Activated naive CD4-positive, alpha-beta T cell treated with anti-CD3 and anti-CD28 coated beads, Interleukin-2, amount 50 U/mL, for 24 hours (primary cell): ENCODE measurements at regions not wholly inside any gene's neighbourhood (a gene's known extent, or its start where the extent isn't known, plus 50 kb on each side); places are given as distances from the start of the nearest gene placed in this dataset.
"Not testable (repeated sequence)": the region's sequence is repeated elsewhere in the genome, so short reads cannot be mapped to it uniquely, and the experiment has no call there.

Experiments
- H3K27ac Mint-ChIP-seq: one replicate; pipeline ENCODE4 v1.8.0; 2021; ENCODE audit warnings: mild to moderate bottlenecking, mixed read lengths
- H3K27me3 Mint-ChIP-seq: one replicate; pipeline ENCODE4 v1.8.0; 2021; ENCODE audit warnings: mixed read lengths
- H3K36me3 Mint-ChIP-seq: one replicate; pipeline ENCODE4 v1.8.0; 2021; ENCODE audit warnings: mixed read lengths
- H3K4me1 Mint-ChIP-seq: one replicate; pipeline ENCODE4 v1.8.0; 2021; ENCODE audit warnings: mixed read lengths
- H3K4me3 Mint-ChIP-seq: one replicate; pipeline ENCODE4 v1.8.0; 2021; ENCODE audit warnings: mild to moderate bottlenecking, mixed read lengths
- H3K9me3 Mint-ChIP-seq: one replicate; pipeline ENCODE4 v1.8.0; 2021; ENCODE audit warnings: mixed read lengths

DNA sequence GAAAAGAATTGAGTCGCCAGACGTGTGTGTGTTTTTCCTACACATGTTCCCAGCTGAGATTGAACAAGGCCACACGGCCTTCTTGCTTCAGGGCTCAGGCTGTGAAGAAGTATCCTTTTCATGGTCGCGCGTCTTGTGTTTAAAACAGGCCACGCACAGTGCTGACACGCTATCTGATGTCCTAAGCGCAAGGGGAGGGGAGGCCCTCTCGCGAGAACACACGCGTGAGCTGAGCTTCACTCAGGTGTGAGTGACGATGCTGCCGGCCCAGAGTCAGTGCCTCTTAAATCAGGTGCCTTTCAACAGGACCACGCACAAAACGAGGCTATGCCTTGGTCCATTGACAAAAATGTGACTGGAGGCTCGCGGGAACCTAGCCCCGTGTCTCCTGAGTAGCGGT, 103.7 kb downstream of the TEX29 start:
- Mint-ChIP-seq H3K9me3 (no peaks in the 10 kb centered on the region), H3K36me3 (no peaks in the 10 kb centered on the region), H3K27ac (no peak overlapping the region), H3K27me3 (no peaks in the 10 kb centered on the region), H3K4me3 (no peak overlapping the region), H3K4me1 (no peaks in the 10 kb centered on the region)

DNA sequence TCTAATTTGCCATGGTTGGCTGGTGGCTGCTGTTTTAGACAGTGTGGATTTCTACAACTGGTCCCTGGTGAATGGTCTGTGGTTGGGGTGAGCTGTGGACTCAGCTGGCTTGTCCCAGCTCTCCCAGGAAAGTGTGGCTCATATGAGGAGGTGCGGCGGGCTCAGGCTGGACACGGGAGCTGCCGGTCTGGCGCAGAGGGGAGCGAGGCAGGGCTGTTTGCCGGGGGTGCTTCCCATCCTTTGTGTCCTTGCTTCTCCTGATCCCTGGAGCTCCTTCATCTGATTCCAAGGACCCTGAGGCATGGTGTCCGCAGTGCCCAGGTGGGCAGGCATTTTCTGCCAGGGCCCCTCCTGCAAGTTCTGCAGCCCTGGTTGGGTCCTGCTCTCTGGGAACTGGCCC, 104.9 kb downstream of the TEX29 start:
- Mint-ChIP-seq H3K4me1 (no peaks in the 10 kb centered on the region), H3K9me3 (no peaks in the 10 kb centered on the region), H3K27ac (no peak overlapping the region), H3K27me3 (no peaks in the 10 kb centered on the region), H3K36me3 (no peaks in the 10 kb centered on the region), H3K4me3 (no peak overlapping the region)

DNA sequence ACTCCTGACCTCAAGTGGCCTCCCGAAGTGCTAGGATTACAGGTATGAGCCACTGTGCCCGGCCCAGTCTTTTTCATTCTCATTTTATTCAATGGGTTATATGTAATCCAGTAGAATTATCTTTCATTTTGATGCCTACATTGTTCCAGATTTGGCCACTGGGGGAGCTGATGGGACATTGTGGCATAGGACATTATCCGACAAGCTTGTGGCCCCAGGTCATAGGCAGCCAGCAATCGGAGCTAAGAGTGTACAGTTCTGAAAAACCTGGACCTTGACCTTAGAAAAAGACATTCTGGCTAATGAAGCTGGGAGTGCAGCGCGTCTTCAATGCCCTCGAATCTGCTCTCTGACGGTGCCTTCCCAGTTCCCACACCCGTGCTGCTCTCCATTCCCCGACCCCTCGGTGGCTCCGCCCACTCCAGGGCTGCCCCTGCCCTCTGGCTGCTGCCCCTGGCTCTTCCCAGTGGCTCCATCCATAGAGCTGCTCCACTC, 108.7 kb downstream of the TEX29 start:
- H3K9me3 Mint-ChIP-seq: no peaks in the 10 kb centered on the region
- H3K27ac Mint-ChIP-seq: no peak overlapping the region
- H3K4me3 Mint-ChIP-seq: no peak overlapping the region
- no peaks in the 10 kb centered on the region for H3K36me3 Mint-ChIP-seq
- H3K4me1 Mint-ChIP-seq: no peaks in the 10 kb centered on the region
- no peaks in the 10 kb centered on the region for H3K27me3 Mint-ChIP-seq

DNA sequence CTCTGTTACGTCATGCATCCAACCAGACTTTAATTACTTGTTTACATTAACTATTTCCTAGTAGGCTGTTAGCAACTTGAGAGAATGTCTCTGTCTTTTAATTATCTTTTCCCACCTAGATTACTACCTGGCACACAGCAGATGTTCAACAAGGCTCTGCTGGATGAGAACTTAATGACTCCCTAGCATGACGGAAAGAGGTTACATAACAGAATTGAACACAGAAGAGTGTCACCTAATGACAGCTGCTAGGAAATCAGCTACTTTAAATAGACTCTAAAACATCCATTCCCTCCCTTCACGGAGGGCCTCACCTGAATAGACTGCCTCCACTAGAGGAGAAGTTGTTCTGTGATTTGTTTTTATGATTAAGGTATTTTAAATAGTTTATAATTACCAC, 110.8 kb downstream of the TEX29 start:
- Mint-ChIP-seq H3K9me3 (no peaks in the 10 kb centered on the region), H3K4me3 (no peak overlapping the region), H3K27me3 (peaks cover 2% of the 10 kb centered on the region), H3K27ac (no peak overlapping the region), H3K36me3 (no peaks in the 10 kb centered on the region), H3K4me1 (no peaks in the 10 kb centered on the region)

DNA sequence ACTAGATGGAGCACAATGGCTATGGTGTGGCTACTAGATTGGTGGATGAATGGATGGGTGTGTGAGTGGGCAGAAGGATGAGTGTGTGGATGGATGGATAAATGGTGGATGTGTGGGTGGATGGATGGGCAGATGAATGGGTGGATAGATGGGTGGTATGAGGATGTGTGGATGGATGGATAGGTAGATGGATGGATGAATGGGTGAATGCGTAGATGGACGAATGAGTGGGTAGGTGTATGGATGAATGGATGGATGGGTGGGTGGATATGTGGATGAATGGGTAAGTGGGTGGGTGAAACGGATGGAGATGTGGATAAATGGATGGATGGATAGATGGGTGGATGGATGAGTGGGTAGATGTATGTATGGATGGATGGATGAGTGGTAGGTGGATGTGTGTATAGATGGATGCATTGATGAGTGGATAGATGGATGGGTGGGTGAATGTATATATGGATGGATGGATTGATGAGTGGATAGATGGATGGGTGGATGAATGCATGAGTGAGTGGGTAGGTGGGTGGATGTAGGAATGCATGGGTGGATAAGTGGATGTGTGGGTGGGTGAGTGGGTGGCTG, 114.2 kb downstream of the TEX29 start:
- peaks cover 2% of the 10 kb centered on the region for H3K27me3 Mint-ChIP-seq
- no peaks in the 10 kb centered on the region for H3K4me1 Mint-ChIP-seq
- no peak overlapping the region for H3K27ac Mint-ChIP-seq
- H3K4me3 Mint-ChIP-seq: no peak overlapping the region
- H3K36me3 Mint-ChIP-seq: no peaks in the 10 kb centered on the region
- H3K9me3 Mint-ChIP-seq: no peaks in the 10 kb centered on the region

DNA sequence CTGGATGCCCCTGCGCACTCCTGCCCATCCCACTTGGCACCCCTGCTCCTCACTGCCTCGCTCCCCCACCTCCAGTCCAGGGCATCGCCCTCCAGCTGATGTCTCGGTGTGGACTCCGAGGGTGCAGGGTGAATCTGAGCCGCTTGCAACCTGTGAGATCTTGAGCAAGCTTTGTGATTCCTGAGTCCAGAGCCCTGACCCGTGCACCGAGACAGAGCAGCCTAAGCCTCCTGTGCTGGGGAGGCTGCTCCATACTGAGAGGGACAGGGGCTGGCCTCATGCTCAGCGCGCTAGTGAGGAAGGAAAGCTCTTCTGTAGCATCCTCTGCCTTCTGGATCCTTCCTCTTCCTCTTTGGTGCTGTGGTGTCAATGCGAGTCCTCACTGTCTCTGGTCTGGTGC, 116.0 kb downstream of the TEX29 start:
- no peak overlapping the region for H3K27ac Mint-ChIP-seq
- H3K36me3 Mint-ChIP-seq: no peaks in the 10 kb centered on the region
- H3K9me3 Mint-ChIP-seq: no peaks in the 10 kb centered on the region
- H3K4me3 Mint-ChIP-seq: no peak overlapping the region
- no peaks in the 10 kb centered on the region for H3K4me1 Mint-ChIP-seq
- peaks cover 2% of the 10 kb centered on the region for H3K27me3 Mint-ChIP-seq

DNA sequence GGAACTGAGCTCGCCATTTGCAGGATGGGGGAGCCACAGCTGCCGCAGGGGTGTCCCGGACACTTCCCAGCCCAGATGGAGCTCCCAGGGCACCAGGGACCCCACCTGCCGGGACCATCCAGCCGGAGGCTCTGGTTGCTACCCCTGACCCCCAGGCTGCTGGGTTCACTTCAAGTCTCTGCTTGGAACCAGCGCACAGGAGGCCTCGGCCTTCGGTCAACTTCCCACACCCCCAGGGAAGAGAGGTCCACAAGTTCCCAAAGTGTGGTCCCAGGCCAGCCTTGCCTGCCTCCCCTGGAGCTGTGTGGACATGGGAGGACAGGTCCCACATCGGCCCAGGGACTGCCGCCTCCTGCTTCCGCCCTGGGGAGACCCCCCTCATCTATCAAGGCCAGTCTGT, 117.0 kb downstream of the TEX29 start:
- H3K4me3 Mint-ChIP-seq: no peak overlapping the region
- no peaks in the 10 kb centered on the region for H3K9me3 Mint-ChIP-seq
- H3K36me3 Mint-ChIP-seq: no peaks in the 10 kb centered on the region
- H3K4me1 Mint-ChIP-seq: no peaks in the 10 kb centered on the region
- peaks cover 2% of the 10 kb centered on the region for H3K27me3 Mint-ChIP-seq
- H3K27ac Mint-ChIP-seq: no peak overlapping the region

DNA sequence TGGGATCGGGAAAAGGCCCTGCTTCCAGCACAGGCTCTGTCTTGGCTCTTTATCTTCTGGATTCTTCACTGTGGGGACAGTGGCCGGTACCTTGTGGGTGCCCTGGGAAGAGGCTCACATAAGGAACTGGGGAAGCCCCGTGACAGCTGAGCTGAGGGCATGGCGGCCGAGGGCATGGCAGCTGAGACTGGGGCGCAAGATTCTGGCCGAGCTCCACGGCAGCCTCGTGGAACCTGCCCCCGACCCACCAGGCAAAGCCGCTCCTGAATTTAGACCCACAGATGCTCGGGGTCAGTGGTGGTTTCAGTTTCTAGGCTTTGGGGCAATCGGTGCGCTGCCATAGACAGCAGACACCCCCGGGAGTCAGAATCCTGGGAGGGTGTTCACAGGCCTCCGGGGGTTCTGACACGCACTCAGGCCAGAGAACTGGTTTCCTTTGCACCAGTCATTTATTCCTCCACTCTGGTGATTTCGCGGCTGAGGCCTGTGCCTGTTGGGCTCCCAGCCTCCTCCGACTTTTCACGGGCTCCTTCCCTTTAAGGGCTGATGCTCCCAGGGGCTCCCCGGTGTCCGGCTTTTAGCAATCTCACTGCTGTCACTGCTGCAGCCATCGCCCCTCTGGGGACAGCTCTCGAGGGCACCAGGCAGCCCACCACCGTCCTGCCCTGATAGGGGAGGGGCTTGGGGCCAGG, 117.6 kb downstream of the TEX29 start:
- Mint-ChIP-seq H3K36me3 (no peaks in the 10 kb centered on the region), H3K27me3 (peaks cover 2% of the 10 kb centered on the region), H3K4me3 (no peak overlapping the region), H3K4me1 (no peaks in the 10 kb centered on the region), H3K9me3 (no peaks in the 10 kb centered on the region), H3K27ac (no peak overlapping the region)

DNA sequence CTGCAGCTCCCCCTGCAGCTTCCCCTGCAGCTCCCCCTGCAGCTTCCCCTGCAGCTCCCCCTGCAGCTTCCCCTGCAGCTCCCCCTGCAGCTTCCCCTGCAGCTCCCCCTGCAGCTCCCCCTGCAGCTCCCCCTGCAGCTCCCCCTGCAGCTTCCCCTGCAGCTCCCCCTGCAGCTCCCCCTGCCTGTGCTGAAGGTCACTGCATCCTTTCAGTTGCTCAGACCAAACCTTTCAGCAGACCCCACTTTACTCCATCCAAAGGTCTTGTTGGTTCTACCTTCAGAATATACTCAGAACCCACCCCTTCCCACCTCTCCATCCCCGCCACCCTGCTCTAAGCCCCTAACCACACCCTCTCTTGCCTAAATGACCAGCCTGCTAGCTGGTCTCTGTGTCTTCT, 120.0 kb downstream of the TEX29 start:
- not testable (repeated sequence) for H3K4me1 Mint-ChIP-seq, H3K4me3 Mint-ChIP-seq, H3K9me3 Mint-ChIP-seq, H3K27ac Mint-ChIP-seq, H3K36me3 Mint-ChIP-seq, H3K27me3 Mint-ChIP-seq

DNA sequence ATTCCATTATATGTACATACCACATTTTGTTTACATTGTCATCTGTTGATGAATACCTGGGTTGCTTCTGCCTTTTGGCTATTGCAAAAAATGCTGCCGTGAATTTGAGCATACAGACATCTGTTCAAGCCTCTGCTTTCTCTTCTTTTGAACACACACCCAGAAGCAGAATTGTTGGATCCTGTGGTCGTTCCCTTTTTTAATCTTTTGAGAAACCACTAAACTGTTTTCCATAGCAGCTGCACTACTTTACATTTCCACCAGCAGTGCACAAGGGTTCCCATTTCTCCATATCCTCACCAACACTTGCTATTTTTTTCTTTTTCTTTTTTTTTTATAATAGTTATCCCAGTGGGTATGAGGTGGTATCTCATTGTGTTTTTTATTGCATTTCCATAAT, 123.5 kb downstream of the TEX29 start:
- Mint-ChIP-seq H3K27ac (no peak overlapping the region), H3K4me3 (no peak overlapping the region), H3K9me3 (peaks cover 13% of the 10 kb centered on the region), H3K27me3 (peaks cover 11% of the 10 kb centered on the region), H3K4me1 (no peaks in the 10 kb centered on the region), H3K36me3 (no peaks in the 10 kb centered on the region)

DNA sequence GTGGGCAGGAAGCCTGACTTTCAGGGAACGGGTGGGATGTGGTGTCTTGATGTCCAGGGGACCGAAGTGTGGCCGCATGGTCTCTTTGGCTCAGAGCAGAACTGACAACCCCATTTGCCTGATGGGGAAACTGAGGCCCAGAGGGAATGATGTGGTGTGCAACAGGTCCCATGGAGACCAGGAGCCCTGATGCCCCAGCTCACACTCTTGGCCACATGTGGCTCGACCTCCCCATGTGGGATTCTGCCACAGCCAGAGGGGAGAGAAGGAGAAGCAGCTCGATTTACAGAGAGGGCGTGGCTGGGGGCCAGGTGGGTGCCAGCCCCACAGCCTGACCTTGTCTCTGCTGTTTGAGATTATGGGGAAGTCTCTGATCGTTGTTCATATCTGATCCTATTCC, 128.1 kb downstream of the TEX29 start:
- Mint-ChIP-seq H3K36me3 (no peaks in the 10 kb centered on the region), H3K4me3 (no peak overlapping the region), H3K4me1 (no peaks in the 10 kb centered on the region), H3K27me3 (peaks cover 14% of the 10 kb centered on the region), H3K27ac (no peak overlapping the region), H3K9me3 (peaks cover 13% of the 10 kb centered on the region)

DNA sequence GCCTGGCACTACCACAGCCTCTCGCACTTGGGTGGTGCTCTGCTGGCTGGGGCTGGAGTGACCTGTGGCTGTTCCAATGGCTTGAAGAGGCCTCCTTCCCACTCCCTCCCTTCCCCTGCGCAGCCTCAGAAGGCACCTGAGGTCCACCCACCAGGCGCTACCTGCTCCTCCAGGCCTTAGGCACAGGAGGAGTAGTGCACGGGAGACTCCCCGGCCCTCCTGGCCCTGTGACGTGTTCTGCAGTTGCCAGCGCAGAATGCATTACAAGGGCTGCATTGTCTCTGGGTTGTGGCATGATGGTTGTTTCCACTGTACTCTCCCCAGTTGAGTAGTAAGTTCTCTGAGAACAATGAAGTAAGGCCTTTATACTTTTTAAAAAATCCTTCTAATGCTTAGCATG, 128.6 kb downstream of the TEX29 start:
- H3K4me1 Mint-ChIP-seq: no peaks in the 10 kb centered on the region
- peaks cover 14% of the 10 kb centered on the region for H3K27me3 Mint-ChIP-seq
- no peaks in the 10 kb centered on the region for H3K36me3 Mint-ChIP-seq
- H3K9me3 Mint-ChIP-seq: peaks cover 13% of the 10 kb centered on the region
- no peak overlapping the region for H3K4me3 Mint-ChIP-seq
- no peak overlapping the region for H3K27ac Mint-ChIP-seq

DNA sequence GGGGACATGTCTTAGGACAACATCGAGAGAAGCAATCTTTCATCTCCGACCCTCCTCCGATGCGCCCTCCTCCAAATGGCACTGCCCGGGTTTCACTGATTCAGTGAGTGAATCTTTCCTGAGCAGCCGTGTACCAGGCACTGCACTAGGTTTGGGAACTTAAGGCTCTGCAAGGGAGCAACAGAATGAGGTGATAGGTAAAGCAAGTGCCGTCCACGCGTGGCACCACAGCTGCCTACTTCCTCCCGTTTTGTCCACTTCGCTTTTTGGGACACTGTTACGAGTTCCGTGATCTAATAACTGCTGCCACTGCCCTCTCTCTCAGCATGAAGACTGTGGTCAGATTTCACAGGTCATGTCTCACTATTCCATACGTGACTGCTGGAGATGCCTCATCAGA, 131.0 kb downstream of the TEX29 start:
- H3K4me3 Mint-ChIP-seq: no peak overlapping the region
- no peak overlapping the region for H3K27ac Mint-ChIP-seq
- H3K9me3 Mint-ChIP-seq: peaks cover 8% of the 10 kb centered on the region
- no peaks in the 10 kb centered on the region for H3K4me1 Mint-ChIP-seq
- H3K36me3 Mint-ChIP-seq: no peaks in the 10 kb centered on the region
- peaks cover 11% of the 10 kb centered on the region for H3K27me3 Mint-ChIP-seq

DNA sequence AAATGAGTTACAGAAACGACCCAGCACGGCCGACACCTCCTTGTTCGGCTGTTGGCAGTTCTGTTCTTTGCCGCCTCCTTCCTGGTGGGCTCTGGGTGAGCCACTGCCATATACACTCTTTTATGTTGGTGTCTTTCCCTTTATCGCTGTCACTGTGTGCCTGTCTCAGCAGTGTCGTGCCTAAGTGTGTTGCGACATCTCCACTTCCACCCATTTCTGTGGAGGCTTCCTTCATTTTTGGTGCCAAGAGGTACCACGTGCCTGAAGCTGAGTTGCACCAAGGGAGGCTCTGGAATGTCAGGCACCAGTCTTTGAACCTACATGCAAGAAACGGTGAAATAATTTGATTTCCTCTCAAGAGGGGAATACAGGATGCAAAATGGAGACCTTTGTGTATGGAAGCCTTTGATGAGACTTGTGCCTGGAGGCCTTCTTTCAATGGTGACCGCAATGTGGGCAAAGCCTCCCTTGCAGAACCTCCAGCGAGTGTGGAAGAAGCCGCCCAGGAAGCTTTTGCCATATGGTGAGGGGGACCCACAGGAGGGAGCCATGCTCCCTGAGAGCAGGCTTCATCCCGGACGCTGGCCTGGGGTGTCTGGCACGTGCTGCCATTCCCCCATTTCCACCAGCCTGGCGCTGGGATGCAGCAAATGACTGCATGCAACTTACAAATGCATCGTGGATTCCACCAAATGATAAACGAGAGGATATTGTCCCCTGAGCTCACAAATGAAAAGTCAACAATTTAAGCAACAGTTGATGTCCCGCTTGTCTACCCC, 136.2 kb downstream of the TEX29 start:
- Mint-ChIP-seq H3K9me3 (no peaks in the 10 kb centered on the region), H3K4me1 (peaks cover 4% of the 10 kb centered on the region), H3K27me3 (peaks cover 7% of the 10 kb centered on the region), H3K27ac (no peak overlapping the region), H3K36me3 (no peaks in the 10 kb centered on the region), H3K4me3 (no peak overlapping the region)

DNA sequence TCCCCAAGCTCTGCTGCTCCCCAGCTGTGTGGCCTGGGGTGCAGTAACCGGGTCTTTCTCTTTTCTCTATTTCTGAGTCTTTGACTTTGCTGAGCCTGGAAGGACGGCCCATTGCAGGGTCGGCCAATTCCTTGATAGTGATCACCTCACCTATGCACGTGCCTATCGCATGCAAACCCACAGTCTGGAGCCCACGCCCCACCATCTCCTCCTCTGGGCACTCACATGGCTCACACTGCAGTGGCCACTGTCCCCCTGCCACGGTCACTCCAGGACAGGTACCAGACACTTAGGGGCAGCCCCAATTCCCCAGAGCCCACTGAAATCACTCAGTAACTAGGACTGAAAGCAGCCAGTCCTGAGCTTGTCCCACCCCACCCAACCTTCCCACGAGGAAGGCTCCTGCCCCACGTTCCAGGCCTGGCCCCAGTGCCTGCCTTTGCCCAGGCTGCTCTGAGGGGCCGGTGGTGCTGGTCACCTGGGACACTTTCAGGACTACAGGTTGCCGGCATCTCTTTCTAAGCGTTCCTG, 137.6 kb downstream of the TEX29 start:
- no peak overlapping the region for H3K27ac Mint-ChIP-seq
- H3K9me3 Mint-ChIP-seq: no peaks in the 10 kb centered on the region
- H3K4me3 Mint-ChIP-seq: no peak overlapping the region
- peaks cover 4% of the 10 kb centered on the region for H3K27me3 Mint-ChIP-seq
- no peaks in the 10 kb centered on the region for H3K36me3 Mint-ChIP-seq
- H3K4me1 Mint-ChIP-seq: peaks cover 4% of the 10 kb centered on the region

DNA sequence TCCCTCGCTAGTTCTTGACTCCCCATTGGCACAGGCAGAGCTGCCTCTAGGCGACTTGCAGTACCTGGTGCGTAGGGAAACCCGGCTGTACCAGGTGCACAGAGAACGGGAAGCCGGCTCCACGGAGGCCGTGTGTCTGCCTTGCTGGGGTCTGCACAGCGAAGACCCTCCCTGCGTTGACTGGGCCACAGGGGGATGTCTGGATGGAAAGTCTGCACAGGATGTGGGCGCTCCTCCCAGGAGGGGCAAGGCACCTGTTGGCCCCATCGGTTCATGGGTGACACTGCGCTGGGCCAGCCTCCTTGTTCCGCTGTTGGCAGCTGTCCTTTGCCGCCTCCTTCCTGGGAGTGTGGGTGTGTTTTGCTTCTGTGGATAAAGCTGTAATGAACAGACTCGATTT, 138.3 kb downstream of the TEX29 start:
- Mint-ChIP-seq H3K4me1 (peaks cover 4% of the 10 kb centered on the region), H3K36me3 (no peaks in the 10 kb centered on the region), H3K27ac (no peak overlapping the region), H3K27me3 (peaks cover 6% of the 10 kb centered on the region), H3K4me3 (no peak overlapping the region), H3K9me3 (no peaks in the 10 kb centered on the region)
